Endothelial cell of umbilical vein (primary cell): ENCODE measurements at regions not wholly inside any gene's neighbourhood (a gene's known extent, or its start where the extent isn't known, plus 50 kb on each side); places are given as distances from the start of the nearest gene placed in this dataset.

Experiments
- BruUV-seq: library from RNA; stranded (reverse); fragments of 400-500 nt; replicated peaks from 2 replicates; lab custom pipeline; 2021; lab: Mats Ljungman, UMichigan
- CTCF ChIA-PET: fragments of 300-600, 350-600 bp; sonication (Branson Sonifier 250); formaldehyde crosslinking; loops from one replicate; lab custom pipeline; 2021; ENCODE audit warnings: antibody characterized with exemption, inconsistent platforms; lab: Charles Lee
- POLR2A ChIA-PET: fragments of 300-600, 350-600 bp; sonication (Branson Sonifier 250); formaldehyde crosslinking; loops from one replicate; lab custom pipeline; 2021; ENCODE audit warnings: antibody characterized with exemption, inconsistent platforms; lab: Charles Lee
- DNase-seq: peaks from one replicate; pipeline ENCODE4 v3.0.0-alpha.2; 2011; ENCODE audit warnings: low read depth, low spot score
- FAIRE-seq: peaks from 2 replicates; lab custom pipeline; 2011; peaks lifted over from hg19 to GRCh38; lab: Jason Lieb, UNC
- H2AFZ ChIP-seq: 2 replicates; pipeline ENCODE4 v1.6.0; 2012; ENCODE audit warnings: low read depth, low read length, control low read depth, inconsistent platforms
- H3K27ac ChIP-seq: 2 replicates; pipeline ENCODE4 v1.5.1; 2011; ENCODE audit warnings: low read depth, mild to moderate bottlenecking, control low read depth, low read length, moderate library complexity; ENCODE audit not compliant: insufficient read depth
- H3K27me3 ChIP-seq, 2 experiments: 2 replicates each; pipeline versions ENCODE4 v1.6.0 to v1.6.1; 2011; ENCODE audit warnings: low read length in 2 of 2, mixed read lengths in 1 of 2; ENCODE audit not compliant: control insufficient read depth in 2 of 2, insufficient read depth in 2 of 2
- H3K36me3 ChIP-seq, 2 experiments: 2 replicates in 1 of 2; 3 replicates in 1 of 2; pipeline ENCODE4 v1.5.1; 2011; ENCODE audit warnings: low read length in 2 of 2, mild to moderate bottlenecking in 1 of 2, moderate library complexity in 1 of 2; ENCODE audit not compliant: control insufficient read depth in 2 of 2, insufficient read depth in 2 of 2; ENCODE audit errors: extremely low read depth in 1 of 2
- H3K4me1 ChIP-seq: 3 replicates; pipeline ENCODE4 v1.5.1; 2011; ENCODE audit warnings: mild to moderate bottlenecking, low read length; ENCODE audit not compliant: control insufficient read depth, insufficient read depth; ENCODE audit errors: extremely low read depth
- H3K4me2 ChIP-seq: 2 replicates; pipeline ENCODE4 v1.6.1; 2011; ENCODE audit warnings: low read length, control low read depth, mixed read lengths; ENCODE audit not compliant: insufficient read depth
- H3K4me3 ChIP-seq, 3 experiments: fragments of 200-600 bp in 1 of 3; sonication (generic), shearing (Covaris generic) in 1 of 3; replicated peaks in 1 of 3; 2 replicates each; pipeline ENCODE4 v1.5.1; 2011 to 2016; ENCODE audit warnings: control low read depth in 3 of 3, low read length in 3 of 3, mild to moderate bottlenecking in 2 of 3, inconsistent platforms in 1 of 3, low read depth in 1 of 3, moderate library complexity in 1 of 3; ENCODE audit not compliant: insufficient read depth in 1 of 3
- H3K79me2 ChIP-seq: 2 replicates; pipeline ENCODE4 v1.6.0; 2012; ENCODE audit warnings: low read length, inconsistent platforms; ENCODE audit not compliant: control insufficient read depth, insufficient read depth
- H3K9ac ChIP-seq: replicated peaks from 2 replicates; pipeline ENCODE3; 2011; ENCODE audit warnings: low read length, control low read depth; ENCODE audit not compliant: insufficient read depth; ENCODE audit errors: extremely low read depth
- H3K9me1 ChIP-seq: replicated peaks from 3 replicates; pipeline ENCODE4 v1.6.0; 2011; ENCODE audit warnings: mild to moderate bottlenecking, low read length; ENCODE audit not compliant: control insufficient read depth, insufficient read depth; ENCODE audit errors: extremely low read depth
- H3K9me3 ChIP-seq: replicated peaks from 2 replicates; pipeline ENCODE4 v1.5.1; 2012; ENCODE audit warnings: low read length, inconsistent platforms; ENCODE audit not compliant: control insufficient read depth, insufficient read depth
- H4K20me1 ChIP-seq: replicated peaks from 2 replicates; pipeline ENCODE3; 2011; ENCODE audit warnings: mild to moderate bottlenecking, low read length; ENCODE audit not compliant: control insufficient read depth, insufficient read depth; ENCODE audit errors: extremely low read depth
- CTCF ChIP-seq, 2 donors: IDR thresholded peaks; 1 replicate in 1 of 2; 2 replicates in 1 of 2; pipeline ENCODE4 v1.5.1; 2011; ENCODE audit warnings: low read length in 2 of 2, mild to moderate bottlenecking in 2 of 2, moderate library complexity in 2 of 2, control low read depth in 1 of 2, inconsistent platforms in 1 of 2, low read depth in 1 of 2; ENCODE audit not compliant: insufficient read depth in 1 of 2; ENCODE audit errors: extremely low read depth in 1 of 2
- GATA2 ChIP-seq: IDR thresholded peaks from 2 replicates; pipeline ENCODE4 v1.7.0; 2011; ENCODE audit warnings: low read depth, mild to moderate bottlenecking, moderate library complexity, mixed read lengths, low read length; ENCODE audit not compliant: insufficient read length, insufficient read depth
- JUN ChIP-seq: IDR thresholded peaks from 2 replicates; pipeline ENCODE4 v1.6.1; 2011; ENCODE audit warnings: borderline replicate concordance, low read depth; ENCODE audit not compliant: insufficient read length, insufficient read depth
- POLR2A ChIP-seq: IDR thresholded peaks from 2 replicates; pipeline ENCODE4 v1.6.1; 2012; ENCODE audit warnings: low read depth, mild to moderate bottlenecking, control low read depth, low read length
- dilution Hi-C: fragments of 300-500 bp; cut with MboI; formaldehyde crosslinking; loops from one replicate; pipeline ENCODE4 v1.15.0; 2019; ENCODE audit warnings: low sequenced_read_pairs; ENCODE audit not compliant: extremely low pct_ligation_motif_present
- intact Hi-C: fragments of 100-400 bp; cut with micrococcal nuclease; formaldehyde crosslinking; loops from one replicate; pipeline ENCODE4 v1.10.0; 2022

DNA sequence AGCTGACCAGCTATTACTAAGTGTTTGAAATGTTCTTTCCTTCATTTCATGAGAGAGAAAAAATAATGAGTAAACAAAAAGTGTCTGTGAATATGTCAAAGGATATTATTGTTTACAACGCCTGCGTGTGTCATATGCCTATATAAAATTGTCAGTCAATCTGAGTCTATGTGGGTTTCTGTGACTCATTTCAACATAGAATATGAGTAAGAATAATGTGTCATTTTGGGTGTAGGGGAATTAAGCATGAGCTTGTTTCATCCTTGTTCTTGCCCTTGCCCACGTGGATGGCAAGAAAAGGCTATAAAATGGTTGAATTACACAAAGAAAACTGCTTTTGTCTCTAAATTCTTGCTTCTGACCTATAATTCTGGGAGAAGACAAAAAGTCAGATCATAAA, 466.0 kb downstream of the PTH2R start:
- no TSS peak for BruUV-seq
- no peaks in the 10 kb centered on the region for H3K9me1 ChIP-seq

DNA sequence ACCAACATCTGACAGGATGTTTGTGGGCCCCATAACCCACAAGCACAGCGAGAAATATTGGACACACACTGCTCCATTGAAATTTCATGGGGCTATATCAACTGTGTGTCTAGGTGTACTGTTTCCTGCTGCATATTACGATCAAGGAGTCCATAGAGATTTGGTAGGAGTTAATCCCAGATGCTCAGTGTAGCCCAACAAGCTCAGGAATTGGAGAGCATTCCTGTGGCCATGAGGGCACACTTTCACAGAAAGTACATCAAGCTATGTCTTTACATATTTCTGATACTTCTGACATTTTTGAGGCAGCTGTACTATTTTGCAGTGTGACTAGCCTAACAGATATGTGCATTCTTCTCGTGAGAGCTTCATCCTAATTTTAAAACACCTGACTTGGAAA, 473.1 kb downstream of the PTH2R start:
- Histone ChIP-seq H3K27me3 (no peaks in the 10 kb centered on the region), H3K27ac (no peak overlapping the region), H3K4me3 (no peak overlapping the region), H3K9me1 (no peaks in the 10 kb centered on the region), H3K9ac (no peak overlapping the region), H3K9me3 (no peaks in the 10 kb centered on the region), H2AFZ (no peak overlapping the region), H3K4me2 (no peak overlapping the region), H4K20me1 (no peaks in the 10 kb centered on the region), H3K36me3 (no peaks in the 10 kb centered on the region), H3K4me1 (no peaks in the 10 kb centered on the region), H3K79me2 (no peaks in the 10 kb centered on the region)
- intact Hi-C loops, result no loop called here
- TF ChIP-seq GATA2 (no peak), CTCF (IDR thresholded peaks at IDR 0.05; ENCODE audit: extremely low read depth in 1 of 2, insufficient read depth in 1 of 2, low read depth in 1 of 2, low read length in 2 of 2) (no peak)
- BruUV-seq, result no TSS peak
- dilution Hi-C loops, result no loop called here
- no peak for DNase-seq
- CTCF ChIA-PET, result no interaction called here
- POLR2A ChIA-PET, result no interaction called here
- no peak for FAIRE-seq

More for the DNA sequence above, 466.0 kb downstream of the PTH2R start:
- no peak for TF ChIP-seq POLR2A
- no peak for TF ChIP-seq JUN
- no peak for TF ChIP-seq GATA2
- H4K20me1 ChIP-seq, result no peaks in the 10 kb centered on the region
- FAIRE-seq (no peak), DNase-seq (no peak)
- H3K79me2 ChIP-seq, result no peaks in the 10 kb centered on the region
- H3K27ac ChIP-seq, result no peak overlapping the region
- H3K36me3 ChIP-seq, result no peaks in the 10 kb centered on the region
- no peak overlapping the region for H3K4me3 ChIP-seq
- dilution Hi-C loops, result no loop called here
- peaks cover 5% of the 10 kb centered on the region for H3K9me3 ChIP-seq
- H3K27me3 ChIP-seq, result no peaks in the 10 kb centered on the region
- no peaks in the 10 kb centered on the region for H3K4me1 ChIP-seq
- POLR2A ChIA-PET, result no interaction called here
- no peak overlapping the region for H3K9ac ChIP-seq
- intact Hi-C loops, result no loop called here
- no peak overlapping the region for H2AFZ ChIP-seq
- CTCF ChIA-PET, result no interaction called here
- no peak overlapping the region for H3K4me2 ChIP-seq
